ENCODE measurements at regions not wholly inside any gene's neighbourhood (a gene's known extent, or its start where the extent isn't known, plus 50 kb on each side); places are given as distances from the start of the nearest gene placed in this dataset.

DNA sequence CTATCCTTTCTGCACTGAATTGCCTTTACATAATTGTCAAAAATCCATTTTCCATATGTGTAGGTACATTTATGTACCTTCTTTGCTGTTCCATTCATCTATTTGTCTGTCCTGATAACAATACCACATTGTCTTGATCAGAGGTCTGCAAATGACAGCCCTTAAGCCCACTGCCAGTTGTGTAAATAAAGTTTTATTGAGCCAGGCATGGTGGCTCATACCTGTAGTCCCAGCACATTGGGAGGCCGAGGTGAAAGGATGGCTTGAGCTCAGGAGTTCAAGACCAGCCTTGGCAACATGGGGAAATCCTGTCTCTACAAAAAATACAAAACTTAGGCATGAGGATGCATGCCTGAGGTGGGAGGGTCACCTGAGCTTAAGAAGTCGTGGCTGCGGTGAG lies 121.0 kb downstream of the TFCP2L1 start:
- TF ChIP-seq, protein P1, sequence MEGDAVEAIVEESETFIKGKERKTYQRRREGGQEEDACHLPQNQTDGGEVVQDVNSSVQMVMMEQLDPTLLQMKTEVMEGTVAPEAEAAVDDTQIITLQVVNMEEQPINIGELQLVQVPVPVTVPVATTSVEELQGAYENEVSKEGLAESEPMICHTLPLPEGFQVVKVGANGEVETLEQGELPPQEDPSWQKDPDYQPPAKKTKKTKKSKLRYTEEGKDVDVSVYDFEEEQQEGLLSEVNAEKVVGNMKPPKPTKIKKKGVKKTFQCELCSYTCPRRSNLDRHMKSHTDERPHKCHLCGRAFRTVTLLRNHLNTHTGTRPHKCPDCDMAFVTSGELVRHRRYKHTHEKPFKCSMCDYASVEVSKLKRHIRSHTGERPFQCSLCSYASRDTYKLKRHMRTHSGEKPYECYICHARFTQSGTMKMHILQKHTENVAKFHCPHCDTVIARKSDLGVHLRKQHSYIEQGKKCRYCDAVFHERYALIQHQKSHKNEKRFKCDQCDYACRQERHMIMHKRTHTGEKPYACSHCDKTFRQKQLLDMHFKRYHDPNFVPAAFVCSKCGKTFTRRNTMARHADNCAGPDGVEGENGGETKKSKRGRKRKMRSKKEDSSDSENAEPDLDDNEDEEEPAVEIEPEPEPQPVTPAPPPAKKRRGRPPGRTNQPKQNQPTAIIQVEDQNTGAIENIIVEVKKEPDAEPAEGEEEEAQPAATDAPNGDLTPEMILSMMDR (conservative IDR thresholded peaks at IDR 0.05; ENCODE audit: low read depth, low read length): no peak
- TF ChIP-seq EZH2 (IDR thresholded peaks at IDR 0.05; ENCODE audit: low read length, unreplicated experiment): no peak

Data from PC-3 (cell line).